GM23248 (cell line): ENCODE measurements at regions not wholly inside any gene's neighbourhood (a gene's known extent, or its start where the extent isn't known, plus 50 kb on each side); places are given as distances from the start of the nearest gene placed in this dataset.

ENCODE experiments used
- DNase-seq: peaks from one replicate; pipeline ENCODE4 v3.0.0-alpha.2; 2015
- H2AFZ ChIP-seq: fragments of 200-600 bp; sonication (generic); 2 replicates; pipeline ENCODE4 v1.6.1; 2016; ENCODE audit warnings: antibody characterized with exemption
- H3F3A ChIP-seq: fragments of 200-600 bp; sonication (generic); 2 replicates; pipeline ENCODE4 v1.6.1; 2016; ENCODE audit warnings: mild to moderate bottlenecking, antibody characterized with exemption, mixed run types; ENCODE audit not compliant: insufficient read depth
- H3K27ac ChIP-seq: fragments of 200-600 bp; sonication (generic); 2 replicates; pipeline ENCODE4 v1.5.1; 2016; ENCODE audit warnings: mild to moderate bottlenecking
- H3K27me3 ChIP-seq: fragments of 200-600 bp; sonication (generic); replicated peaks from 2 replicates; pipeline ENCODE4 v1.6.1; 2016; ENCODE audit warnings: mild to moderate bottlenecking; ENCODE audit not compliant: insufficient read depth
- H3K36me3 ChIP-seq: fragments of 200-600 bp; sonication (generic); 2 replicates; pipeline ENCODE4 v1.6.1; 2016; ENCODE audit warnings: low read depth, mild to moderate bottlenecking
- H3K4me1 ChIP-seq: fragments of 200-600 bp; sonication (generic); 2 replicates; pipeline ENCODE4 v1.6.1; 2016; ENCODE audit warnings: mild to moderate bottlenecking; ENCODE audit not compliant: insufficient read depth
- H3K4me2 ChIP-seq: fragments of 200-600 bp; sonication (generic); one replicate; pipeline ENCODE4 v1.6.1; 2016; ENCODE audit warnings: mild to moderate bottlenecking; ENCODE audit not compliant: unreplicated experiment
- H3K4me3 ChIP-seq: fragments of 200-600 bp; sonication (generic); 2 replicates; pipeline ENCODE4 v1.5.1; 2016; ENCODE audit warnings: mild to moderate bottlenecking
- H3K79me2 ChIP-seq: fragments of 200-600 bp; sonication (generic); 2 replicates; pipeline ENCODE4 v1.6.1; 2016; ENCODE audit warnings: mild to moderate bottlenecking; ENCODE audit not compliant: insufficient read depth
- H3K9ac ChIP-seq: fragments of 200-600 bp; sonication (generic); 2 replicates; pipeline ENCODE4 v1.6.1; 2016; ENCODE audit warnings: mild to moderate bottlenecking
- H3K9me2 ChIP-seq: fragments of 200-600 bp; sonication (generic); 2 replicates; pipeline ENCODE4 v1.6.1; 2016; ENCODE audit warnings: mixed run types, mild to moderate bottlenecking, moderate library complexity; ENCODE audit not compliant: insufficient read depth
- H3K9me3 ChIP-seq: fragments of 200-600 bp; sonication (generic); one replicate; pipeline ENCODE4 v1.6.1; 2017; ENCODE audit warnings: low read depth
- H4K20me1 ChIP-seq: fragments of 200-600 bp; sonication (generic); 2 replicates; pipeline ENCODE4 v1.6.0; 2016; ENCODE audit not compliant: insufficient read depth
- EZH2 ChIP-seq: fragments of 200-600 bp; sonication (generic); IDR thresholded peaks from 2 replicates; pipeline ENCODE4 v1.6.1; 2018; ENCODE audit warnings: antibody characterized with exemption, mild to moderate bottlenecking; ENCODE audit not compliant: insufficient read depth, poor library complexity, severe bottlenecking
- EZH2phosphoT487 ChIP-seq: fragments of 200-600 bp; sonication (generic); IDR thresholded peaks from 2 replicates; pipeline ENCODE4 v1.6.1; 2018; ENCODE audit warnings: antibody characterized with exemption, moderate library complexity, mild to moderate bottlenecking, low read depth; ENCODE audit not compliant: insufficient read depth
- WGBS, 2 experiments: methylation state at CpG; one replicate each; pipeline ENCODE4 v1.1.6; 2015 to 2017; ENCODE audit warnings: low lambda C conversion rate in 2 of 2, low coverage in 1 of 2; ENCODE audit errors: missing lambda C conversion rate in 2 of 2; 5-methylcytosine and 5-hydroxymethylcytosine counted together
- in situ Hi-C: fragments of 300-500 bp; cut with MboI; formaldehyde crosslinking; loops from 2 replicates; pipeline ENCODE4 v1.15.0; 2020

DNA sequence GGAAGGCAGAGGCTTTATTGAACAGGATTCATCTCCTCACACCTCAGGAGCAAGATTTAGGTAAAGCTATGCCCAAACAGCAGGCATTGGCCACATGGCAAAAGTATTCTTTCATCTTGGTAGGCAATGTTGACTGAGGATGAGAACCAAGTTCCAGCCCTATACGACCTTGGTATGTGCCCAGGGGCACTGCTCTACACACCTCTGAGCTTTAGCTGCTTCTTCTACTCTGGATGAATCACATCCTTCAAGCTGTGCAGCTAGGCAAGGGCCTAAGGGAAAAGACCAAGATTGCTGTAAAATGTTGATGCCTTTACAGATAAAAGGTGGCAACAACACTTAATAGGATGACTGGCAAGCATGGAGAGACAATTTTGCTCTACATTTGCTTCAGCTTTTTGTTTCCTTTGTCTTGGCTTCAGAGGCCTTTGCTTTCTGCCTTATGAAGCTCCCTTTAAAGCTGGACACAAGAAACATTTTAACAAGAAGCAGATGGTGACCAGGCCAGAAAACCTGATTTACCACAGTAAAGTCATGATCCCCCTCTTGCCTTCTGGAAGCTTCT, 183.3 kb upstream of the KITLG start:
- no peaks in the 10 kb centered on the region for H3K79me2 ChIP-seq
- H3K4me1 ChIP-seq = peaks cover 9% of the 10 kb centered on the region
- H3K27me3 ChIP-seq = no peaks in the 10 kb centered on the region
- no peak overlapping the region for H3K4me2 ChIP-seq
- no peaks in the 10 kb centered on the region for H3F3A ChIP-seq
- 53 to 68% methylated on average over 1 of the region's 1 CpG for WGBS, 2 experiments
- no peaks in the 10 kb centered on the region for H3K9me2 ChIP-seq
- H3K9ac ChIP-seq = no peak overlapping the region
- DNase-seq = peak; percentile 35
- no peak overlapping the region for H3K27ac ChIP-seq
- TF ChIP-seq EZH2 (no peak), EZH2phosphoT487 (no peak)
- no peaks in the 10 kb centered on the region for H3K9me3 ChIP-seq
- H3K36me3 ChIP-seq = no peaks in the 10 kb centered on the region
- H4K20me1 ChIP-seq = no peaks in the 10 kb centered on the region
- in situ Hi-C loops = no loop called here
- no peak overlapping the region for H3K4me3 ChIP-seq
- H2AFZ ChIP-seq = peak overlapping the region; percentile 23; the same call in 1 of the 2 replicates

DNA sequence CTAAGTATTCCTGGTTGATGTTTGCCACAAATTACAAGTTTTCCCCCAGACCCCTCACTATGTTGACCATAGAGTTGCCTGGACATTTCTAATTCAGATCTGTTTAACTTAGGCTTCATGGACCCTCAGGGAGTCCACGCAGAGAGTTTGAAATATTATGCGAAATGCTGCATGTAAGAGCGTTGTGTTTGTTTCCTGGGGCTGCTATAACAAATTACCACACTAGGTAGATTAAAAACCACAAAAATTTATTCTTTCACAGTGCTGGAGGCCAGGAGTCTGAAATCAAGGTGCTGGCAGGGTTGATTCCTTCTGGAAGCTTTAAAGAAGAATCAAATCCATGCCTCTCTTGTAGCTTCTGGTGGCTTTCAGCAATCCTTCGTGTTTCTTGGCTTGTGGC, 177.9 kb upstream of the KITLG start:
- Histone ChIP-seq H3K4me2 (no peak overlapping the region), H4K20me1 (no peaks in the 10 kb centered on the region), H3K9me3 (no peaks in the 10 kb centered on the region), H3K27me3 (no peaks in the 10 kb centered on the region), H3K4me1 (peaks cover 2% of the 10 kb centered on the region; the same call in 1 of the 2 replicates), H3K27ac (no peak overlapping the region), H3K36me3 (no peaks in the 10 kb centered on the region), H3K4me3 (no peak overlapping the region), H3K9ac (no peak overlapping the region), H3K9me2 (no peaks in the 10 kb centered on the region), H3K79me2 (no peaks in the 10 kb centered on the region), H2AFZ (no peak overlapping the region), H3F3A (peaks cover 3% of the 10 kb centered on the region; the same call in 1 of the 2 replicates)
- DNase-seq = no peak
- in situ Hi-C loops = no loop called here
- TF ChIP-seq EZH2 (no peak), EZH2phosphoT487 (no peak)
- WGBS, 2 experiments = 81 to 86% methylated on average over 4 of the region's 4 CpGs

DNA sequence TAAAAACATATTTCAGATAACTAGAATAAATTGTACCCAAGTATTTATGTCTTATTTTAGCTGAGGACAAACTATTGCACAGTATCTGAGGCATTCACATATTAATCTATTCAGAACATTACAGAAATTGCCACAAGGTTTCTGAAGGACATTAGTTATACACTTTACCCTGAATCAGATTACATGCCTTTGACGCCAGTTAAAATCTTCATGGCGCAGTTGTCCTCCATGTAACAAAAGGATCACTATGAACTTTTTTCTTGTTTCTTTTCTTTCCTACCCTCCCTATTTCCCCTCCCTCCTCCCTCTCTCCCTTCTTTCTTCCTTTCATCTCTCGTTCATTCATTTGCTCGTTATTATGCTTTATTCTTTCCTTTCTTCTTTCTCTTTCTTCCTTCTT, 176.6 kb upstream of the KITLG start:
- H2AFZ ChIP-seq = no peak overlapping the region
- H3K4me1 ChIP-seq = peaks cover 8% of the 10 kb centered on the region; the same call in 1 of the 2 replicates
- no peaks in the 10 kb centered on the region for H3K9me3 ChIP-seq
- in situ Hi-C loops = no loop called here
- H3F3A ChIP-seq = peaks cover 7% of the 10 kb centered on the region; the same call in 1 of the 2 replicates
- no peaks in the 10 kb centered on the region for H3K36me3 ChIP-seq
- 94 to 97% methylated on average over 4 of the region's 4 CpGs for WGBS, 2 experiments
- DNase-seq = no peak
- H4K20me1 ChIP-seq = no peaks in the 10 kb centered on the region
- no peak for TF ChIP-seq EZH2
- TF ChIP-seq EZH2phosphoT487 = no peak
- H3K79me2 ChIP-seq = no peaks in the 10 kb centered on the region
- no peaks in the 10 kb centered on the region for H3K27me3 ChIP-seq
- H3K9ac ChIP-seq = no peak overlapping the region
- no peak overlapping the region for H3K4me3 ChIP-seq
- no peak overlapping the region for H3K27ac ChIP-seq
- no peaks in the 10 kb centered on the region for H3K9me2 ChIP-seq
- no peak overlapping the region for H3K4me2 ChIP-seq

GRCh38 chr12:88756153-88756552, 175.9 kb upstream of the KITLG start:
- H3K27ac ChIP-seq = no peak overlapping the region
- peaks cover 8% of the 10 kb centered on the region; the same call in 1 of the 2 replicates for H3K4me1 ChIP-seq
- H4K20me1 ChIP-seq = no peaks in the 10 kb centered on the region
- H2AFZ ChIP-seq = no peak overlapping the region
- H3K9me2 ChIP-seq = no peaks in the 10 kb centered on the region
- no peak overlapping the region for H3K9ac ChIP-seq
- no peak overlapping the region for H3K4me2 ChIP-seq
- in situ Hi-C loops = no loop called here
- H3F3A ChIP-seq = peaks cover 7% of the 10 kb centered on the region; the same call in 1 of the 2 replicates
- no peaks in the 10 kb centered on the region for H3K36me3 ChIP-seq
- no peaks in the 10 kb centered on the region for H3K9me3 ChIP-seq
- DNase-seq = no peak
- H3K79me2 ChIP-seq = no peaks in the 10 kb centered on the region
- TF ChIP-seq EZH2phosphoT487 (no peak), EZH2 (no peak)
- no peaks in the 10 kb centered on the region for H3K27me3 ChIP-seq
- WGBS, 2 experiments = 93 to 95% methylated on average over 3 of the region's 3 CpGs
- no peak overlapping the region for H3K4me3 ChIP-seq
